ENCODE measurements at regions not wholly inside any gene's neighbourhood (a gene's known extent, or its start where the extent isn't known, plus 50 kb on each side); places are given as distances from the start of the nearest gene placed in this dataset.
"Not testable (repeated sequence)": the region's sequence is repeated elsewhere in the genome, so short reads cannot be mapped to it uniquely, and the experiment has no call there.

DNA sequence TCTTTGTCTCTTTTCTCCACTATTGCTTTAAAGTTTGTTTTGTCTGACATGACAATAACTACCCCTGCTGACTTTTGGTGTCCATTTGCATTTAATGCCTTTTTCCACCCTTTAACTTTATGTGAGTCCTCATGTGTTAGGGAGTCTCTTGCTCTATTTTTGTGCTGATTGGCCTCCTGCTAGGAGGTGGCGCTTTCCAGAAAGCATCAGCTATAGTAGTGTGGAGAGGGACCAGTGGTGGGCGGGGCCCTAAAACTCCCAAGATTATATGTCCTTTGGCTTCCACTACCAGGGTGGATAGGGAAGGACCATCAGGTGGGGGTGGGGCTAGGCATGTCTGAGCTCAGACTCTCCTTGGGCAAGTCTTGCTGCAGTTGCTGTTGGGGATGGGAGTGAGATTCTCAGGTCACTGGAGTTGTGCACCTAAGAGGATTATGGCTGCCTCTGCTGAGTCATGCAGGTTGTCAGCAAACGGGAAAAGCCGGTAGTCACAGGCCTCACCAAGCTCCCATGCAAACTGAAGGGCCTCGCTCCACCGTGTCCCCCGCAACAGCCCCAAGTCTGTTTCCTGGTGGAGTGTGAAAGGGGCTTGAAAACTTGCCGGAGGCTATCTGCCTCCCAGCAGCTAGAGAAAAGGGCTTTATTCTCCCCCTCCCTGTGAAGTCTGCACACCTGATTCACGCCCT lies 156.3 kb downstream of the CPEB2 start:
- DNase-seq, result no peak
- no peak overlapping the region for H3K4me3 ChIP-seq
- no peaks in the 10 kb centered on the region for H3K9me3 ChIP-seq
- no peaks in the 10 kb centered on the region for H3K27me3 ChIP-seq
- no peaks in the 10 kb centered on the region for H3K36me3 ChIP-seq

DNA sequence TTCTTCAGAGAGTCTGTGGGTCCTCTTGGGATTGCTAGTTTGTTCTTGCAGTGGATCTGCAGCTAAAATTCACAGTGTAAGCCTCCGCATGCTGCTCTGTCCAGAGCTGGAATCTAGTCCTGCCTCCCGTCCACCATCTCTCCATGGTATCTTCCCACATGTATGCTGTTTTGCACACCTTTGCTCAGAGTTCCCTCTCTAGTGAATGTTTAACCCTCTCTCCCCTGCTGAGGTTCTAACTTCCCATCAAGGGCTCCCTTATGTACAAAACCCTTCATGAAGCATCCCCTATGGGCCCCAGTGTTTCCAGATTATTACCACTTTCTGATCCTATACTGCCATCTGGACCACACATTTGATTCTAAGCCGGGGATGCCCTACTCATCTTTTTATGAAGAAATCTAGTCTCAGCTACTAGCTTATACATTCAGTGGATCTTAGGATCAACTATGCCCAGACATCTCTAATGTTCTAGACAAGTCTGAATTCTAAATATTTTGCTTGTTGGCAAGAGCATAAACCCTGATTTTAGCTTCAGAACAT lies 157.3 kb downstream of the CPEB2 start:
- no peaks in the 10 kb centered on the region for H3K9me3 ChIP-seq
- H3K36me3 ChIP-seq, result no peaks in the 10 kb centered on the region
- H3K4me3 ChIP-seq, result no peak overlapping the region
- DNase-seq, result no peak
- H3K27me3 ChIP-seq, result no peaks in the 10 kb centered on the region

DNA sequence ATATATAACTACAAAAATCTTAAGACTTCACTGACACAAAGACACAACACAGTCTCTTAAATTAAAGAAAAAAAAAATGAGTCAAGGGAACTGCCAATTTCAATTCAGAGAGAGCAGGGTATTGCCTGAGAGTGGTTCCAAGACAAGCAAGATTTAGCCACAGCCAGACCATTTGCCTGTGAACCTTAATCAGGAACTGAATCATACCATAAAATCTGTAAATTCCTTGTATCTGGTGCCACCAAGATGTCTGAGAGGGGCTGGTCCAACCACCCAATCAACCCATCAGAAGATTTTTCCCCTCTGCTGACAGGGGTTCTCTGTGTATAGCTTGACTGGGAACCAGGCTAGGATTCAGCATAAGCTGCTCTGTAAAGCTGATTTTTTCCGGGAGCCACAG lies 159.2 kb downstream of the CPEB2 start:
- DNase-seq, result no peak
- no peaks in the 10 kb centered on the region for H3K36me3 ChIP-seq
- no peaks in the 10 kb centered on the region for H3K27me3 ChIP-seq
- H3K4me3 ChIP-seq, result no peak overlapping the region
- no peaks in the 10 kb centered on the region for H3K9me3 ChIP-seq

DNA sequence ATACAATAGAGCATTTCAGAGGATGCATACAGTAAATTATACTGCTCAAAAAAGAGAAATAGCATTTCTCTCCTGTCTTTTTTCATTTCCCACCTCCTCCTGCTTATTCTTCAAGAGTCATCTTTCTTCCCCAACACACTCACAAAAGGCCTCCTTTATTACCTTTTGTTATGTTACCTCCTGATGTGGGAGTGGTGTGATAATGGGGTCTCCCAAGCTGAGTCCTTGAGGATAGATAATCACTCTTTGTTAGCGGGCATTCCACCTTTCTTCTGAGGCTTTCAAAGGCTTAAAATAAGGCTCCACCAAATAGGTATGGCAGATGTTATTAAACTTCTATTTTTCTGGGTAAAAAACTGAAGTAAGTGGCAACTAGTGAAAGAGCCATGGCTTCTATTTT lies 159.8 kb downstream of the CPEB2 start:
- no peak for DNase-seq

DNA sequence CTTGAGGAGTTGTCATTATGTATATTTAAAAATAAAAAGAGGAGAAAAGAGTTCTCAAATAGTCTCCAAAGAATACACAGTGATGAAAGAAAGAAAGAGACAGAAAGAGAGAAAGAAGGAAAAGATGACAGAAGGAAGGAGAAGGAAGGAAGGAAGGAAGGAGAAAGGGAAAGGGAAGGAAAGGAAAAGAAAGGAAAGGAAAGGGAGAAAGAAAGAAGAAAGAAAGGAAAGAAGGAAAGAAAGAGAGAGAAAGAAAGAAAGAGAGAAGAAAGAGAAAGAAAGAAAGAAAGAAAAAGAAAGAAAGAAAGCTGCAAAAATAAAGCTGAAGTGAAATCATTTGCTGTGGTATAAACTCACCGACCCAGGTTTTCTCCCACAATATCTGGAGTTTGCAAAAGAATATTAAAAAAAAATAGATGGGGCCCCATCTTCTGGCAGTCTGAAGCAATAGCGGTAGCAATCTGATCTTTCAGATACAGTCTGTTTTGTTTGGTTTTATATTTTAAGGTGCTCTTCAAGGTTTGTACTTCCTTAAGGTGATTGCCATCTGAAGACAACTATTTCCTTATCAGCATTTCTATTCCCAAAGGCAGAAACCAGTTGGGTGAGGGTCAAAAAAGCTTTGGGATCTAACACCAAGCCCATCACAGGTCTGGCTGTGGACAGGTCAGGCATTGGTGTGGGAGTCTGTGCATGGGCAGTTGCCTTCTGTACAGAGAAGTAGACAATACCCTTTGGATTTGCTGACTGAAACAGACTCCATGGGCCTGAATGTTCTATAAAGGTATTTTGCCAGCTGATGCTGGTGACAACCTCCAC lies 160.4 kb downstream of the CPEB2 start:
- Histone ChIP-seq H3K36me3 (no peaks in the 10 kb centered on the region), H3K27me3 (no peaks in the 10 kb centered on the region), H3K4me3 (no peak overlapping the region), H3K9me3 (no peaks in the 10 kb centered on the region)
- no peak for DNase-seq

More for the DNA sequence above, 159.8 kb downstream of the CPEB2 start:
- no peaks in the 10 kb centered on the region for H3K27me3 ChIP-seq
- H3K36me3 ChIP-seq, result no peaks in the 10 kb centered on the region
- H3K4me3 ChIP-seq, result no peak overlapping the region
- no peaks in the 10 kb centered on the region for H3K9me3 ChIP-seq

DNA sequence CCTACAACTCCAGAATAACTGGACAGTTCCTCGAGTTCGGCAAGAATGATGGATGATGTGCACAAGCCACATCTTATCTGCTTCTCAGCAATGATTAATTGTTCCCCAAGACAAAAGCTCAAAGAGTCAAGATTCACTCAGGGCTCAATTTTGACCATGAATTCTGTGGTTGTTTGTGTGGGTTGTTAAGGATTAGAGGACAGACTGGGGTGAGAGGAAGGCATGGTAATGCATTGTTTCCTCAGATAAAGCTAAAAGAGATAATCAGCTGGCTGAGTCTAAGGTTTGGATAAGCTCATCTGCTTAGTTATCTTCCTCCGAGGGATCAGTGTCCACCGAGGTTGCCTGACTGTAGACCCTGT lies 161.0 kb downstream of the CPEB2 start:
- no peaks in the 10 kb centered on the region for H3K36me3 ChIP-seq
- H3K4me3 ChIP-seq, result no peak overlapping the region
- H3K9me3 ChIP-seq, result no peaks in the 10 kb centered on the region
- H3K27me3 ChIP-seq, result no peaks in the 10 kb centered on the region
- DNase-seq, result no peak

DNA sequence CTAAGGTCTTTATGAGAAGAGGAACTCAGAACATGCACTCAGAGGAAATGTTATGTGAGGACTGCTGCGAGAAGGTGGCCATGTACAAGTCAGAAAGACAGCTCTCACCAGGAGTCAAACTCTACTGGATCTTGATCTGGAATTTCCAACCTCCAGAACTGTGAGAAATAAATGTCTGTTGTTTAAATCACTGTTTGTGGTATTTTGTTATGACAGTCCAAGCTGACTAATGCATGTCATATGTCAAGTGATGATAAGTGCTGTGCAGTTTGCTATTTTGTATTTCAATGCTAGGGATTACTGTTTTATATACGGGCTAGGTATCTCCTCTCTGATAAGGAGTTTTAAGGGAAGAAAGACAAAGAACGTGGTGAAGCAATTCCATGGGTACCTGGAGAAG lies 162.3 kb downstream of the CPEB2 start:
- no peaks in the 10 kb centered on the region for H3K36me3 ChIP-seq
- no peaks in the 10 kb centered on the region for H3K27me3 ChIP-seq
- DNase-seq, result no peak
- H3K4me3 ChIP-seq, result no peak overlapping the region
- no peaks in the 10 kb centered on the region for H3K9me3 ChIP-seq

DNA sequence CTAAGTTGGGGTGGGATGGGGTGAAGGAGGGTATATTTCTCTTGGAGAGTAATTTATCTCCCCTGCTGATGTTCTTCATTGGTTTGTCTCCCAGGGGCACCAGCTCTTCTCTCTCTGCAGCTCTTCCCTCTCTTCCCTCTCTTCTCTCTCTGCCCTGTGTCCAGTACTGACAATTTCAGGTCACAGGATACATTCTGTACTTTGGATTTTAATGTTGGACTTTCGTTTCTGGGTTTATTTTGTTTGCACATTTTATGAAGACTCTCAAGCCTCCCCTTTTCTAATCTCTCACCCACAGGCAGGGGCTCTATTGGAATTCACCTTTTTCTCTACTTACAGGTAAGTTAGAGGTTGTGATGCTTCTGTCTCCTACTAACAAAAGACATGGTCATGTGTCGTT lies 165.5 kb downstream of the CPEB2 start:
- DNase-seq, result no peak
- Histone ChIP-seq H3K36me3 (no peaks in the 10 kb centered on the region), H3K4me3 (no peak overlapping the region), H3K27me3 (no peaks in the 10 kb centered on the region), H3K9me3 (no peaks in the 10 kb centered on the region)

DNA sequence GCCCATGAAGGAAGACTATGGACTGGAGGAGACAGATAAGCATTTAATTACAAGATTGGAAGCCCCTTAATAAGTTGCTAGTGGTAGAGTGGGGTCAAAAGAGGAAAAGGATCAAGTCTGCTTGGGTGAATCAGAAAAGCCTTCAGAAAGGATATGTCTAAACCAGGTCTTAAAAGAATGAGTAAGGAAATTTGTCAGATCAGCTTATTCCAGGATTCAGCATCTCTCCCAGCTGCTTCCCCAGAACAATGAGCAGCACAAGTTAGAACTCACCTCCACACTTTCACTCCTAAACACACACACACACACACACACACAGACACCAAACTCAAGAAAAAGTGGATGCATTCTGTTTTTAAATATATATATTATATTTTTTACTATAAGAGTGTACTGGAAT lies 166.5 kb downstream of the CPEB2 start:
- no peak for DNase-seq
- H3K36me3 ChIP-seq, result no peaks in the 10 kb centered on the region
- no peaks in the 10 kb centered on the region for H3K27me3 ChIP-seq
- no peak overlapping the region for H3K4me3 ChIP-seq
- H3K9me3 ChIP-seq, result no peaks in the 10 kb centered on the region

DNA sequence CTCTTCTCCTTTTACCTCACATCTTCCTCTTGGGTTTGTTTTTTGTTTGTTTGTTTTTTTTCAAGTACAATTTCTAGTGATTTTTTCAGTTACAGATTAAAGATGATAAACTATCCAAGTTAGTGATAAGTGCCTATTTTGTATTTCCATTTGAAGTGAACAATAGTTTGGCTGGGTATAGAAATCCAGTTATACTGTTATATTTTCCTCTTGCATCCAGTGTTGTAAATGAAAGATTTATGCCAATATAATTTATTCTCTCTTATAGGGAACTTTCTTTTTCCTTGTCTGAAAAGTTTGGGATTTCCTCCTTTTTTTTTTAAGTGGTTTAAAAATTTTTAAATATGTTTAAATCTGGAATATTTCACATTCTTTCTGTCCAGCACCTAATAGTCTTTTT lies 169.4 kb downstream of the CPEB2 start:
- Histone ChIP-seq H3K4me3 (no peak overlapping the region), H3K9me3 (no peaks in the 10 kb centered on the region), H3K36me3 (no peaks in the 10 kb centered on the region), H3K27me3 (no peaks in the 10 kb centered on the region)
- DNase-seq, result no peak

DNA sequence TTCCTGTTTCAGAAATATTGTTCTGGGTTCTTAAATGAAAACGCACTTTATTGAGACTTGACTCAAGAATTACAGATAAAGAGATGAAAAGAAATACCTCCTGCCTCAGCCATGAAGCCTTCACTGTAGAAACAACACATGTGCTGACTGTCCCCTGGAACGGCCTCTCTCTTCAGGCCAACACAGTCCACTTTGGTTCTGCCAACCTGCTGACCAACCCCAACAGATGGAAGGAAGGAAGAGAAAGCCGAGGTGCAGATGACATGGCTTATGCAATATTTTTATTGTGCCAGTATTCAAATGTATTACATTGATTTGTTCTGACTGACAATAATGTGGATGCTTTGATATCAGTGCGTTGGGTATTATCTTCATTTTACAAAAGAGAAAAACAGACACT lies 171.0 kb downstream of the CPEB2 start:
- Histone ChIP-seq H3K9me3 (no peaks in the 10 kb centered on the region), H3K4me3 (no peak overlapping the region), H3K27me3 (no peaks in the 10 kb centered on the region), H3K36me3 (no peaks in the 10 kb centered on the region)
- no peak for DNase-seq

DNA sequence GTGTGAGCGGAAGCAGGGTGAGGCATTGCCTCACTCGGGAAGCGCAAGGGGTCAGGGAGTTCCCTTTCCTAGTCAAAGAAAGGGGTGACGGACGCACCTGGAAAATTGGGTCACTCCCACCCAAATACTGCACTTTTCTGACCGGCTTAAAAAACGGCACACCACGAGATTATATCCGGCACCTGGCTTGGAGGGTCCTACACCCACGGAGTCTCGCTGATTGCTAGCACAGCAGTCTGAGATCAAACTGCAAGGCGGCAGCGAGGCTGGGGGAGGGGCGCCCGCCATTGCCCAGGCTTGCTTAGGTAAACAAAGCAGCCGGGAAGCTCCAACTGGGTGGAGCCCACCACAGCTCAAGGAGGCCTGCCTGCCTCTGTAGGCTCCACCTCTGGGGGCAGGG lies 171.9 kb downstream of the CPEB2 start:
- H3K4me3 ChIP-seq, H3K36me3 ChIP-seq, DNase-seq, H3K9me3 ChIP-seq, H3K27me3 ChIP-seq: not testable (repeated sequence)

DNA sequence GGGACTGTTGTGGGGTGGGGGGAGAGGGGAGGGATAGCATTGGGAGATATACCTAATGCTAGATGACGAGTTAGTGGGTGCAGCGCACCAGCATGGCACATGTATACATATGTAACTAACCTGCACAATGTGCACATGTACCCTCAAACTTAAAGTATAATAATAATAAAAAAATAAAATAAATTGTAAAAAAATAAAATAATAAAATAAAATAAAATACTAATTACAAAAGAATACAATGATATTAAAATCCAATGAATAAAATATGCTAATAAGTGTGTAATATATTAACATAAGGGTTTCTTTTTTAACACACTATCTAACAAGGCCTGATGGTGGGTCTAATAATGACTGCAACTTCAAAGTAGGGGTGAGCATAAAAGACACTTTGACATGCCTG lies 177.6 kb downstream of the CPEB2 start:
- not testable (repeated sequence) for H3K9me3 ChIP-seq

DNA sequence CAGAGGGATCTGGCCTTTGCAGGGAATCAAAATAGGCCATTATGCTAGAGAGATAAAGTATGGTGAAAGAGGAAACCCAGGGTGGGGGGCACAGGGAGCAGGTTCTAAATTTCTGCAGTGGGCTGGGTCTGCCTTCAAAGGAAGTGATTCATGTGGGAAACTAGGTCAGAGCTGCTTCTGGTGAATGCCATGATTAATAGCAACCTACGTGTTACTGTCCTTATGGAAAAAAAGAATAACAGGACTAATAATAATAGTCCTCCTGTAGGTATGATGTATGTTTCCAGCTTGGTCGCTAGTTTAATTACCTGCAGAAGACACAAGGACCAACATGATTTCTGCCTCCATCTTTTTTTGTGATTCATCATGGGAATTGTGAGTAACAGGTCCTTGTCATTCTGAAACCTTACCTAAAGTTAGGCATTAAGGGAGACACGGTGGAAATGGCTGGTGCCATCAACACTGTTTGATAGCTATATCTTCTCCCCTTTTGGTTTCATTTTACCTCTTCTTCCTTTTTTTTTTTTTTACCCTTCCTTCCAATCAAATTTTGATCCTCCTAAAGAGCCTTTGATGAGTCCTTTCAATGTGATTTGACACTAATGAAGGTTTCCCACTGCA lies 180.4 kb downstream of the CPEB2 start:
- H3K9me3 ChIP-seq, result no peaks in the 10 kb centered on the region
- DNase-seq, result no peak
- H3K4me3 ChIP-seq, result no peak overlapping the region
- H3K27me3 ChIP-seq, result no peaks in the 10 kb centered on the region
- H3K36me3 ChIP-seq, result no peaks in the 10 kb centered on the region

More for the DNA sequence above, 177.6 kb downstream of the CPEB2 start:
- not testable (repeated sequence) for H3K4me3 ChIP-seq, H3K36me3 ChIP-seq, DNase-seq, H3K27me3 ChIP-seq

DNA sequence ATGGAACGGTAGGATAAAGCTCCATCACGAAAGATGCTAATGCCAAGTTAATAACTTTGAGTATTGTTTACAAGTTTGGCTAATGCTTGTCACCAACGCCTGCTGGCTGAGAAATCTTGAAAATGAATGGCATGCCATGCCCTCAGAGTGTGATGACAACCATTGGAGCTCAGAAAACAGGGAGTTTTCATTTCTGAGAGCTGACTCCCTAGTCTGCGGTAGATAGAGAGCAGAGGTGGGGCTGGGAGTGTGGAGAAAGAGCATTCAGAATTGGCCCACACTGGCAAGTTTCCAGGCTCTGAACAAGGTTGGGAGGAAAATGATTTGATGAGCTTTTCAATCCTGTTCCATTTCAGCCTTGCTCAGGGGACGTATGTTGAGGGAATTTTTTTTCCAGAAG lies 183.9 kb downstream of the CPEB2 start:
- Histone ChIP-seq H3K9me3 (no peaks in the 10 kb centered on the region), H3K36me3 (no peaks in the 10 kb centered on the region), H3K27me3 (no peaks in the 10 kb centered on the region), H3K4me3 (no peak overlapping the region)
- DNase-seq, result no peak

DNA sequence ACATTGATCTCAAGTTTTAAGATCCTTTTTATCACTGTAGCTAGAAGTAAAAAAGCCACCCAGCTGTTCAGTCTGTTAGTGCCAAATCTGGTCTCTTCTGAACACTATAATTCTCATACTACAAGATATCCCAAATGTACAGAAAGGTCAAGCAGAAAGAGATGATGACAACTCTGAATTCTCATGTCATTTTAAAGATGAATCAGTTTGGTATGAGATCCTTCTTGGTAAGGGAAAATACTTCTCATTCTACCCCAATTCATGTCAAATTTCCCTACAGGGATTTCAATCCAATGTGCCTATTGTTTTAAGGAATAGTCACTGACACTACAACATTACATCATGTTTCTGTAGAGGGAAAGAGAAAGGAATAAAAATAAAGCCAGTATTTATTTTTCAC lies 184.5 kb downstream of the CPEB2 start:
- no peaks in the 10 kb centered on the region for H3K36me3 ChIP-seq
- no peak overlapping the region for H3K4me3 ChIP-seq
- no peaks in the 10 kb centered on the region for H3K9me3 ChIP-seq
- no peaks in the 10 kb centered on the region for H3K27me3 ChIP-seq
- no peak for DNase-seq

DNA sequence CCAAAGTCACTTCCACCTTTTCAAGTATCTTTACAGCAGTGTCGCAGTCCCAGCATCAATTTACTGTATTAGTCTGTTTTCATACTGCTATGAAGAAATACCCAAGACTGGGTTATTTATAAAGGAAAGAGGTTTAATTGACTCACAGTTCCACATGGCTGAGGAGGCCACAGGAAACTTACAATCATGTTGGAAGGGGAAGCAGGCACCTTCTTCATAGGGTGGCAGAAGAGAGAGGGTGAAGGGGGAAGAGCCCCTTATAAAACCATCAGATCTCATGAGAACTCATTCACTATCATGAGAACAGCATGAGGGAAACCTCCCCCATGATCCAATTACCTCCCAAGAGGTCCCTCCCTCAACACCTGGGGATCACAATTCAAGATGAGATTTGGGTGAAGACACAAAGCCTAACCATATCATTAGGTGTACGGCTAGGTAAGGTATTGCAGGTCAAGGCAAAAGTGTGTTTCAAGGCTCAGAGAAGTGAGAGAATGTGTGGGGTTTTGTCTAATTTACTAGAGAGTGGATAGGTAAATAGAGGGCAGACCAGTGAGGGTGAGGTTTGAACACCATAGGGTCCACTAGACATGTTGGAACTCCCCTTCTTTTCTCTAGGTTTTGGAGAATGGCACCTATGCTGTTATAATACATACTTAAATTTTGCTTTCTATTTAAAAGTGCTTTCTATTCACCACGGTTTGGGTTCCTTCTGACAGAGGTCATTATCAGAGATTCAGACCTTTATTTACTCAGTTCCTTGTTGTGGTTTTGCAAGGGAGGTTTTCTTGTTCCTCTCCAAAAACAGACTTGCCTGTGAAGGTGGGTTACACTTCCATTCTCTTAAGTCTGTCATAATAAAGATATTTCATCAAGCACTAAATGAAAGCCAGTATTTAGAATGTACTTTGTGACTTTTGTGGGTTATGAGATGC lies 186.6 kb downstream of the CPEB2 start:
- no peaks in the 10 kb centered on the region for H3K36me3 ChIP-seq
- no peak overlapping the region for H3K4me3 ChIP-seq
- H3K9me3 ChIP-seq, result no peaks in the 10 kb centered on the region
- no peak for DNase-seq
- H3K27me3 ChIP-seq, result no peaks in the 10 kb centered on the region

All from MG63 (cell line).